ENCODE measurements at regions not wholly inside any gene's neighbourhood (a gene's known extent, or its start where the extent isn't known, plus 50 kb on each side); places are given as distances from the start of the nearest gene placed in this dataset.

DNA sequence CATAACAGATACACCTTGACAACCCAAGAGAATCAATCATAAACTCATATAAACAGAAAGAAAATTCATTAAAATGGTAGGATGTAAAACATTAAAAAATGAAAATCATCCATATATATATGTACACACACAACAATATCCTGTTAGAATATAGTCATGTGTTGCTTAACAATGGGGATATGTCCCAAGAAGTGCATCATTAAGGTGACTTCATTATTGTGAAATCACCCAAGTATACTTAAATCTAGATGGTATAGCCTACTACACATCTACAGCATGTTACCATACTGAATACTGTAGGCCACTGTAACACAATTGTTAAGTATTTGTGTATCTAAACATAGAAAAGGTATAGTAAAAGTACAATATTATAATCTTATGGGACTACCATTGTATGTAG lies 115.8 kb upstream of the TMEM168 start:
- TF ChIP-seq GATA2 (IDR thresholded peaks at IDR 0.05; ENCODE audit: low read depth, low read length), result no peak

GRCh38 chr7:112905413-112905812 lies 115.2 kb upstream of the TMEM168 start:
- TF ChIP-seq GATA2 (IDR thresholded peaks at IDR 0.05; ENCODE audit: low read depth, low read length) (no peak), GATA3 (IDR thresholded peaks at IDR 0.05; ENCODE audit: low read depth, low read length) (no peak)

- TF ChIP-seq GATA2 (IDR thresholded peaks at IDR 0.05; ENCODE audit: low read depth, low read length), result 0 out of 2 replicates have a peak, but pooled peaks have one; percentile 29
- no peak for TF ChIP-seq GATA3 (IDR thresholded peaks at IDR 0.05; ENCODE audit: low read depth, low read length)
Measured at GRCh38 chr7:112898432-112899290, 108.5 kb upstream of the TMEM168 start.

GRCh38 chr7:112897839-112898431 lies 107.7 kb upstream of the TMEM168 start:
- TF ChIP-seq GATA2 (IDR thresholded peaks at IDR 0.05; ENCODE audit: low read depth, low read length) (no peak), GATA3 (IDR thresholded peaks at IDR 0.05; ENCODE audit: low read depth, low read length) (no peak)

- no peak for TF ChIP-seq GATA3 (IDR thresholded peaks at IDR 0.05; ENCODE audit: low read depth, low read length)
- no peak for TF ChIP-seq GATA2 (IDR thresholded peaks at IDR 0.05; ENCODE audit: low read depth, low read length)
Measured at GRCh38 chr7:112896026-112896601, 105.9 kb upstream of the TMEM168 start.

DNA sequence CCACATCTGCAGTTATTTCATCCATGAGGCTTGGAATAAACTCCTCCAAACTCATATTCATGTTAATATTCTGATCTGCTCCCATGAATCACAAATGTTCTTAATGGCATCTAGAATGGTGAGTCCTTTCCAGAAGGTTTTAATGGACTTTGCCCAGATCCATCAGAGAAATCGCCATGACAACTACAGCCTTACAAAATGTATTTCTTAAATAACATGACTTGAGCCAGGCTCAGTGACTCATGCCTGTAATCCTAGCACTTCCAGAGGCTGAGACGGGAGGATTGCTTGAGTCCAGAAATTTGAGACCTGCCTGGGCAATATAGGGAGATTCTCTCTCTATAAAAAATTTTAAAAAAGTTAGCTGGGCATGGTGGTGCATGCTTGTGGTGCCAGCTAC lies 102.1 kb upstream of the TMEM168 start:
- TF ChIP-seq GATA2 (IDR thresholded peaks at IDR 0.05; ENCODE audit: low read depth, low read length) (no peak), GATA3 (IDR thresholded peaks at IDR 0.05; ENCODE audit: low read depth, low read length) (no peak)

- no peak for TF ChIP-seq GATA2 (IDR thresholded peaks at IDR 0.05; ENCODE audit: low read depth, low read length)
- no peak for TF ChIP-seq GATA3 (IDR thresholded peaks at IDR 0.05; ENCODE audit: low read depth, low read length)
Measured at GRCh38 chr7:112891698-112892097, 101.5 kb upstream of the TMEM168 start.

GRCh38 chr7:112889834-112890438 lies 99.7 kb upstream of the TMEM168 start:
- TF ChIP-seq GATA3 (IDR thresholded peaks at IDR 0.05; ENCODE audit: low read depth, low read length) (no peak), GATA2 (IDR thresholded peaks at IDR 0.05; ENCODE audit: low read depth, low read length) (no peak)

DNA sequence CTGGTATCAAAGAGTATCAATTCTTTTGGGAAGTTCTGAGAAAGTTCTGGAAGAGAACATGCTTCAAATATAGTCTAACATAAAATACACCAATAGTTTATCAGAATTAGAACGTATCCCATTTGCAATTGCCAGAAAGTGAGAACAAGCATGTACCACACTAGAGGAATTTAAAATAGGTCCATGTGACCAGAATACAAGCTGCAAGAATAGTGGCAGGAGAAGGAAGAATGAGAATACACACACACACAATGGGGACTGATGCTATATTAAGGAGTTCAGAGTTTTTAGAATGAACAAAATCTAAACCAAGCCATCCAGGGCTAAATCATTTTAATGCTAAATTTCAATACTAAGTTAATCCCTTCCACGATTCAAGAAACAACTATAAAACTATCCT lies 99.1 kb upstream of the TMEM168 start:
- TF ChIP-seq GATA2 (IDR thresholded peaks at IDR 0.05; ENCODE audit: low read depth, low read length), result no peak
- no peak for TF ChIP-seq GATA3 (IDR thresholded peaks at IDR 0.05; ENCODE audit: low read depth, low read length)

DNA sequence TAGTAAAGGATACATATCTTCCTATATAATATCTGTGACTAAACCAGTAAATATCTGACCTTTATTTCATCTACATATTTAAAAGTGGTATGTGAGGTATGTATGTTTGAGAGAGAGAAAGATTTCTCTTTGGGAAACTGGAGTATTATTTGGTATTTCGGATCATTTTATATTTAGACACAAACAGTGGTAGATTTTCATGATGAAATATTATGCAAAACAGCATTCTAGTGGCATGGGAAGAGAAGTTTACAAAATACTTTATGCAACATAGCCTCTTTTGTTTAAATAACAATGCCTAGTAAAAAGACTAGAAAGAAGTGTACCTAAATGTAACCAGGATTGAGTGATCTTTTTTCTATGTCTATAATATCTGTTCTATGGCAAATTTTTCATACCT lies 98.6 kb upstream of the TMEM168 start:
- TF ChIP-seq GATA2 (IDR thresholded peaks at IDR 0.05; ENCODE audit: low read depth, low read length) (no peak), GATA3 (IDR thresholded peaks at IDR 0.05; ENCODE audit: low read depth, low read length) (no peak)

DNA sequence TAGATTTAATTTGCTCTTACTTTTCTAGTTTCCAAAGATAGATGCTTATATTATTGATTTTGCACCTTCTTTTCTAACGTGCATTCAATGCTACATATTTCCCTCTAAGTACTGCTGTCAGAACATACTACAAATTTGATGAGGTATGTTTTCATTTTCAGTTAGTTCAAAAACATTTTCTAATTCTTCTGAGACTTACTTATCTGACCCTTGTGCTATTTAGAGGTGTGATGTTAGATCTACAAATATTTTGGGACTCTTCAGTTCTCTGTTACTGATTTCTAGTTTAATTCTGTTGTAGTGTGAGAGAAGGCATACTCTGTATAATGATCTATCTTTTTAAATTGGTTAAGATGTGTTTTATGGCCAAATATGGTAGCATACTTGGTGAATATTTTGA lies 97.8 kb upstream of the TMEM168 start:
- TF ChIP-seq GATA2 (IDR thresholded peaks at IDR 0.05; ENCODE audit: low read depth, low read length), result no peak
- no peak for TF ChIP-seq GATA3 (IDR thresholded peaks at IDR 0.05; ENCODE audit: low read depth, low read length)

- TF ChIP-seq GATA3 (IDR thresholded peaks at IDR 0.05; ENCODE audit: low read depth, low read length) (no peak), GATA2 (IDR thresholded peaks at IDR 0.05; ENCODE audit: low read depth, low read length) (no peak)
Measured at GRCh38 chr7:112887337-112887736, 97.1 kb upstream of the TMEM168 start.

- TF ChIP-seq GATA3 (IDR thresholded peaks at IDR 0.05; ENCODE audit: low read depth, low read length), result no peak
Measured at GRCh38 chr7:112886208-112886607, 96.0 kb upstream of the TMEM168 start.

- TF ChIP-seq GATA3 (IDR thresholded peaks at IDR 0.05; ENCODE audit: low read depth, low read length) (no peak), GATA2 (IDR thresholded peaks at IDR 0.05; ENCODE audit: low read depth, low read length) (no peak)
Measured at GRCh38 chr7:112882991-112883390, 92.8 kb upstream of the TMEM168 start.

Data from SH-SY5Y (cell line).